Spleen (tissue), 7 donors: ENCODE measurements at regions not wholly inside any gene's neighbourhood (a gene's known extent, or its start where the extent isn't known, plus 50 kb on each side); places are given as distances from the start of the nearest gene placed in this dataset.
"Not testable (repeated sequence)": the region's sequence is repeated elsewhere in the genome, so short reads cannot be mapped to it uniquely, and the experiment has no call there.

Experiments used
- POLR2AphosphoS5 ChIP-seq, 3 donors: sonication (generic); formaldehyde crosslinking; IDR thresholded peaks; one replicate each; pipeline ENCODE4 v1.5.1; 2017; ENCODE audit warnings: antibody characterized with exemption in 3 of 3
- TF ChIP-seq, protein P1 (sequence below), 11 experiments: fragments of 200-600 bp in 7 of 11; fragments of 450-650 bp in 4 of 11; sonication (generic) in 4 of 11; IDR thresholded peaks in 8 of 11; conservative IDR thresholded peaks in 3 of 11; 1 replicate in 7 of 11; 2 replicates in 4 of 11; pipeline versions ENCODE4 v1.4.0 to v1.8.0; 2016 to 2021; ENCODE audit warnings: antibody characterized with exemption in 11 of 11, inconsistent platforms in 4 of 11, mild to moderate bottlenecking in 1 of 11
- donor health status: DM: no; HTN: no; CAD: no; lungs with moderate emphysema.
- donor health status: DM: no; HTN: no; CAD: no.
- donor health status: DM: no; HTN: no; CAD: no.

DNA sequence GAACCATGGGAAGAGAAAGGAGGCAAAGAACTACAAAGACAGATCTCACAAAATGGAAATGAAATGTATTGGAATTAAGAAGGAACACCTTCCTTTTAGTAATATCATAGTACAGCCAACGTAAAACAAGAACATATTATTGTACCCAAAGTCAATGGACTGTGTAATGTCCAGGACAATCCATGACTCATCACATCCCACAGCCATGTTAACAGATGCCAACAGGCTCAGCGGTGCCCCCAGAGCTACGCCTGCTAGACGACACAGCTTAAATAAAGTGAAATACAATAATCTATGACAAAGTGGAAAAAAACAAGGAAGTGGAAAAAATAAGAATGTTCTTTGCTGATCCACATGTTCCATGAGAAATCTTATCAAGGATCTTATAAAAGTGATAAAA is 140.8 kb downstream of the SPATA31A1 start:
- TF ChIP-seq, protein P1, sequence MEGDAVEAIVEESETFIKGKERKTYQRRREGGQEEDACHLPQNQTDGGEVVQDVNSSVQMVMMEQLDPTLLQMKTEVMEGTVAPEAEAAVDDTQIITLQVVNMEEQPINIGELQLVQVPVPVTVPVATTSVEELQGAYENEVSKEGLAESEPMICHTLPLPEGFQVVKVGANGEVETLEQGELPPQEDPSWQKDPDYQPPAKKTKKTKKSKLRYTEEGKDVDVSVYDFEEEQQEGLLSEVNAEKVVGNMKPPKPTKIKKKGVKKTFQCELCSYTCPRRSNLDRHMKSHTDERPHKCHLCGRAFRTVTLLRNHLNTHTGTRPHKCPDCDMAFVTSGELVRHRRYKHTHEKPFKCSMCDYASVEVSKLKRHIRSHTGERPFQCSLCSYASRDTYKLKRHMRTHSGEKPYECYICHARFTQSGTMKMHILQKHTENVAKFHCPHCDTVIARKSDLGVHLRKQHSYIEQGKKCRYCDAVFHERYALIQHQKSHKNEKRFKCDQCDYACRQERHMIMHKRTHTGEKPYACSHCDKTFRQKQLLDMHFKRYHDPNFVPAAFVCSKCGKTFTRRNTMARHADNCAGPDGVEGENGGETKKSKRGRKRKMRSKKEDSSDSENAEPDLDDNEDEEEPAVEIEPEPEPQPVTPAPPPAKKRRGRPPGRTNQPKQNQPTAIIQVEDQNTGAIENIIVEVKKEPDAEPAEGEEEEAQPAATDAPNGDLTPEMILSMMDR (IDR thresholded peaks at IDR 0.05 in 8 of 11, conservative IDR thresholded peaks at IDR 0.05 in 3 of 11), result not testable (repeated sequence)
- not testable (repeated sequence) for TF ChIP-seq POLR2AphosphoS5 (IDR thresholded peaks at IDR 0.05)
